Endothelial cell of umbilical vein (primary cell): ENCODE measurements at regions not wholly inside any gene's neighbourhood (a gene's known extent, or its start where the extent isn't known, plus 50 kb on each side); places are given as distances from the start of the nearest gene placed in this dataset.

Source experiments
- POLR2A ChIP-seq: IDR thresholded peaks from 2 replicates; pipeline ENCODE4 v1.6.1; 2012; ENCODE audit warnings: low read depth, mild to moderate bottlenecking, control low read depth, low read length
- POLR2AphosphoS5 ChIP-seq: IDR thresholded peaks from 2 replicates; pipeline ENCODE4 v1.6.1; 2012; ENCODE audit warnings: low read depth, mild to moderate bottlenecking, control low read depth, low read length, moderate library complexity; ENCODE audit not compliant: insufficient read depth

- no peak for TF ChIP-seq POLR2AphosphoS5
- TF ChIP-seq POLR2A, result no peak
Measured at GRCh38 chr15:94745371-94745770, 514.0 kb downstream of the MCTP2 start.
